ENCODE measurements at regions not wholly inside any gene's neighbourhood (a gene's known extent, or its start where the extent isn't known, plus 50 kb on each side); places are given as distances from the start of the nearest gene placed in this dataset.

DNA sequence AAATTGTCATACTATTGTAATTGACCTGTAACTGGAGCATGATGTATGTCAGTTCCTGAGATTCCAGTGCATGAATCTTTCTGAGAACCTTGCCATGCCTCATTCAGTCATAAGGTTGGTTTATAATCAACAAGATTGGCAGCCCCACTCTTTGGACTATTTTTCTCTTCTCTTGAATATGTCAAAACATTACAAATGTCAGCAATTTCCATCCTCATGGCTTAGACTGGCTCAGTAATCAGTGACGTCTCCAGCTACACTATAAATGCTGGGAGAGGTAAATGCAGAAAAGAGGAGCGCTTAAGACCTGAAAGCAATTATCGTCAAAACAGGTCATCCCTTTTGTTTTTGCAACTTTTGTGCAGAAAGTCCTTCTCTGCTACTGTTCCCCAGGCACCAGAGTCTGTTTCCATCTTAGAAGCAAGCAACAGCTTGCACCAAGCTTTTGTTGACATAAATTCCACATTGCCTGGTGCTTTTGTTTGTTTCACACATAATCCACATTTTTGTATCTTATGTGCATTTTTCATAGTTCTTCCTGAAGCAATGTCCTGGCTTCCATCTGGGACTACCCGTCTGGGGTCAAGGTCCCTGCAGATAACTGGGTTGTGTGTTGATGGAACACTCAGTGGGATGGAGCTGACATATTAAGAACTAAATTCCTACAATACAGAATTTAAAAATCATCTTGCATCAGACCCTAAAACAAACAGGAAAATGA lies 149.8 kb downstream of the OSR1 start:
- no peak for TF ChIP-seq CTCF (IDR thresholded peaks at IDR 0.05; ENCODE audit: insufficient read depth, missing control alignments)
- FAIRE-seq, result no peak
- no peak for DNase-seq (ENCODE audit: insufficient read length, low spot score)

DNA sequence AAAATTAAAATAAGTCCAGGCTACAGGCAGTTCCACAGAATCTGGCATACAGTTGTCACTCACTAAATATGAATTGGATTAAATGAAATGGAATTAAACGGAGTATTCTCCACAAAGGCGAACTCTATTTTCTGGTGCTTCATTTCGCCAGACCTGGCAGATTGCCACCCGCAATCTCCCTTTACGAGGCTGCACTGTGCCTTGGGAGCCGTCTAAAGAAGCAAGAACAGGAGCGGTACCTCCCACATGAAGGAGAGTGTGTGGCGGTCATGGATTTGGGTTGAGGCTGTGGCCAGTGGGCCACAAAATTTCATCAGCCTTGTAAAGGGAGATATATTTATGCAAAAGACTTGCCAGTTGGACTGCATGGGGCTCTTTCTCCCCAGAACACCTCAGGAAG lies 151.0 kb downstream of the OSR1 start:
- DNase-seq (ENCODE audit: insufficient read length, low spot score) (no peak), FAIRE-seq (no peak)
- TF ChIP-seq CTCF (IDR thresholded peaks at IDR 0.05; ENCODE audit: insufficient read depth, missing control alignments), result no peak

DNA sequence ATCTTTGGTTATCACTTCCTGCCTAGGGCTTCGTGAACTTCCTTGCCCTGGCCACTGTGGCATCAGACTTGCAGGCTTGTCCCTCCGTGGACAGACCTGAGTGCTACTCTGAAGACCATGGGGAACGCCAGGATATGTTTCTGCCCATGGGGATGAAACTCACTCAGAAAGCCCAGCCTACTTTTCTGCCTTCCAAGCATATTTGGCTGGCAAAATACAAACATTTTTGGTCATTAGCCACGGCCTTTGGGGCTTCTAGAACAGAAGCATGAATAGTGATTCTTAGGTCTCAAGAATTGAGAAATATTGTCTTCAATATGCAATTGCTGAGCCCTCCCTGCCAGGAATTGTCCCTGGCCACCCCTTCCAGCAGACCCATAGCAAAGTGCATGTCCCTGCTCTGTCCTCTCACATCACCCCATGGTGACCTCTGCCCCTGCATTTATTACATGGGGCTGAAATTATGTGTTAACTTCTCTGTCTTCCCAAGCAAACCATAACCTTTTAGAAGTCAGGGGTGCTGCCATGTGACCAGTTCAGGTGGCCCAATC lies 152.4 kb downstream of the OSR1 start:
- TF ChIP-seq CTCF (IDR thresholded peaks at IDR 0.05; ENCODE audit: insufficient read depth, missing control alignments), result no peak
- FAIRE-seq, result no peak
- DNase-seq (ENCODE audit: insufficient read length, low spot score), result no peak

DNA sequence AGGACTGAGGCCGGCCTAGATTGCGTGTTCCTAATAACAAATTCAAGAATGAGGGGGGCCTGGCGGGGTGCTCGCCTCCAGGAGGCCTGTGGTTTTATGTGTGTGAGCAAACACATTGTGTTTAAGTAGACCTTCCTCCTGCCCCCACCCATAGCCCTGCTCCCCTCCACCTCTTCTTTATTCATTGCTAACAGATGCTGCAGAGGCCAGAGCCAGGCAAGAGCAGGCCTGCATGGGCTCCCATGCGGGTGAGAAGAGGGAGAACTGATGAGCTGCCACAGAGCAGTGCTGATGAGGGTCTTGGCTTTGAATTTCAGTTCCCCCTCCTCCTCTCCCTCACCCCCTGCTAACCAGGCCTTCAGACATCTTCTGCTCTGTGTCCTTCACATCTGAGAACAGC lies 154.6 kb downstream of the OSR1 start:
- FAIRE-seq (no peak), DNase-seq (ENCODE audit: insufficient read length, low spot score) (no peak)
- no peak for TF ChIP-seq CTCF (IDR thresholded peaks at IDR 0.05; ENCODE audit: insufficient read depth, missing control alignments)

- no peak for TF ChIP-seq CTCF (IDR thresholded peaks at IDR 0.05; ENCODE audit: insufficient read depth, missing control alignments)
- FAIRE-seq (no peak), DNase-seq (ENCODE audit: insufficient read length, low spot score) (no peak)
These were observed 156.4 kb downstream of the OSR1 start for GRCh38 chr2:19201911-19202462.

DNA sequence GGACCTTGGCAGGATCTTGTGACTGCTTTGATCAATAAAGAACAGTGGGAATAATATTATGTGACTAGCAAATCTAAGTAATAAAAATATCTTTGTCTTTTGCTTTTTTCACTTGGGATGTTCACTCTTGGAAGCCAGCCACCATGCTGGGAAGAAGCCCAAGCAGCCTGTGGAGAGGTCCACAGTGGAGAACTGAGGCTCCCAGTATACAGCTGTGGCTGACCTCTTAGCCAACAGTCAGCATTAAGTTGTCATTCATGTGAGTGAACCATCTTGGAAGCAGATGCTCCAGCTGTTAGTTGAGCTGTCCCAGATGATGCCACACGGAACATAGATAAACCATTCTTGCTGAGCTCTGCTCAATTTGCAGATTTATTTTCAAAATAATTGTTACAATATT lies 160.0 kb downstream of the OSR1 start:
- FAIRE-seq (no peak), DNase-seq (ENCODE audit: insufficient read length, low spot score) (no peak)
- TF ChIP-seq CTCF (IDR thresholded peaks at IDR 0.05; ENCODE audit: insufficient read depth, missing control alignments), result no peak

- no peak for TF ChIP-seq CTCF (IDR thresholded peaks at IDR 0.05; ENCODE audit: insufficient read depth, missing control alignments)
- DNase-seq (ENCODE audit: insufficient read length, low spot score), result no peak
- no peak for FAIRE-seq
These were observed 162.8 kb downstream of the OSR1 start for GRCh38 chr2:19195661-19196060.

All from D721Med (cell line).